A549 (cell line): ENCODE measurements at regions not wholly inside any gene's neighbourhood (a gene's known extent, or its start where the extent isn't known, plus 50 kb on each side); places are given as distances from the start of the nearest gene placed in this dataset.

Source experiments
- ATAC-seq, 2 experiments: fragments of 200-7000 bp in 1 of 2; fragments of >200 bp in 1 of 2; cut with Nextera tagmentation in 1 of 2; cut with Tn5 transposase in 1 of 2; 3 replicates each; pipeline versions ENCODE4 v1.8.0 to v1.9.1; 2018 to 2020; ENCODE audit warnings: mild to moderate bottlenecking in 1 of 2, moderate library complexity in 1 of 2
- CTCF ChIA-PET: fragments of 300-600 bp; sonication (Branson Sonifier 250); formaldehyde crosslinking; extraction: SDS; loops from one replicate; lab custom pipeline; 2021; ENCODE audit warnings: antibody characterized with exemption, inconsistent platforms; lab: Yijun Ruan, JAX
- POLR2A ChIA-PET: fragments of 350-600 bp; formaldehyde crosslinking; extraction: SDS; loops from one replicate; lab custom pipeline; 2021; ENCODE audit warnings: antibody characterized with exemption, inconsistent platforms; lab: Yijun Ruan, JAX
- DNase-seq, 2 experiments: peaks; one replicate each; pipeline versions ENCODE4 v3.0.0 to v3.0.0-alpha.2; 2011 to 2016; ENCODE audit warnings: low read depth in 1 of 2, low spot score in 1 of 2
- FAIRE-seq: peaks from 2 replicates; lab custom pipeline; 2011; peaks lifted over from hg19 to GRCh38; lab: Jason Lieb, UNC
- H3K27ac ChIP-seq, 2 experiments: fragments of >200 bp; sonication (Bioruptor Twin); formaldehyde crosslinking; 3 replicates each; pipeline ENCODE4 v1.5.1; 2016 to 2017
- H3K4me1 ChIP-seq: fragments of >200 bp; sonication (Bioruptor Twin); formaldehyde crosslinking; 3 replicates; pipeline ENCODE4 v1.6.1; 2016
- H3K4me2 ChIP-seq: fragments of >200 bp; sonication (Bioruptor Twin); formaldehyde crosslinking; 3 replicates; pipeline ENCODE4 v1.6.1; 2016
- H3K4me3 ChIP-seq: fragments of >200 bp; sonication (Bioruptor Twin); formaldehyde crosslinking; 3 replicates; pipeline ENCODE4 v1.5.1; 2016
- H3K9me3 ChIP-seq: fragments of >200 bp; sonication (Bioruptor Twin); formaldehyde crosslinking; 3 replicates; pipeline ENCODE4 v1.6.1; 2016
- EHF ChIP-seq: fragments of 250-450 bp; sonication (Bioruptor Pico); IDR thresholded peaks from 2 replicates; pipeline ENCODE4 v1.5.0; 2020; ENCODE audit warnings: mild to moderate bottlenecking
- EP300 ChIP-seq, 2 experiments: fragments of >200 bp; sonication (Bioruptor Twin); formaldehyde crosslinking; IDR thresholded peaks; 2 replicates in 1 of 2; 3 replicates in 1 of 2; pipeline ENCODE4 v1.6.1; 2016 to 2017
- FOSL2 ChIP-seq, 2 experiments: fragments of 450-650 bp in 1 of 2; fragments of >200 bp in 1 of 2; sonication (Bioruptor Twin) in 1 of 2; formaldehyde crosslinking; IDR thresholded peaks; 2 replicates each; pipeline versions ENCODE4 v1.5.0 to v1.6.1; 2016 to 2020; ENCODE audit warnings: mild to moderate bottlenecking in 1 of 2, moderate library complexity in 1 of 2
- FOXS1 ChIP-seq: fragments of 250-450 bp; sonication (Bioruptor Pico); IDR thresholded peaks from 2 replicates; pipeline ENCODE4 v1.5.0; 2020; ENCODE audit warnings: mild to moderate bottlenecking, moderate library complexity
- GATA3 ChIP-seq: IDR thresholded peaks from 2 replicates; pipeline ENCODE4 v1.6.1; 2012; ENCODE audit warnings: borderline replicate concordance
- HES2 ChIP-seq: fragments of >200 bp; sonication (Bioruptor Twin); formaldehyde crosslinking; IDR thresholded peaks from 2 replicates; pipeline ENCODE4 v1.6.1; 2016
- HOXA7 ChIP-seq: fragments of 250-450 bp; sonication (Bioruptor Pico); IDR thresholded peaks from 2 replicates; pipeline ENCODE4 v1.5.0; 2020; ENCODE audit warnings: mild to moderate bottlenecking, moderate library complexity
- HOXB13 ChIP-seq: fragments of 250-450 bp; sonication (Bioruptor Pico); IDR thresholded peaks from 2 replicates; pipeline ENCODE4 v1.5.0; 2020; ENCODE audit warnings: low read depth, mild to moderate bottlenecking, moderate library complexity
- KDM1A ChIP-seq: fragments of 200-600 bp; sonication (generic); IDR thresholded peaks from 2 replicates; pipeline ENCODE4 v1.6.1; 2016; ENCODE audit warnings: low read depth, mild to moderate bottlenecking
- MAFK ChIP-seq: fragments of 450-650 bp; IDR thresholded peaks from 2 replicates; pipeline ENCODE4 v1.6.1; 2014; ENCODE audit not compliant: partially characterized antibody
- MAX ChIP-seq: IDR thresholded peaks from 2 replicates; pipeline ENCODE4 v1.6.1; 2012
- MAZ ChIP-seq: fragments of 150-350 bp; IDR thresholded peaks from 2 replicates; pipeline ENCODE4 v1.6.1; 2014; ENCODE audit warnings: antibody characterized with exemption, low read depth, low read length, borderline replicate concordance
- MYC ChIP-seq: IDR thresholded peaks from 2 replicates; pipeline ENCODE4 v1.6.1; 2012; ENCODE audit warnings: mild to moderate bottlenecking, inconsistent platforms, low read length, improper control_type of control experiment, borderline replicate concordance
- RAD21 ChIP-seq, 2 experiments: fragments of >200 bp in 1 of 2; sonication (Bioruptor Twin) in 1 of 2; formaldehyde crosslinking in 1 of 2; IDR thresholded peaks in 1 of 2; conservative IDR thresholded peaks in 1 of 2; 2 replicates in 1 of 2; 3 replicates in 1 of 2; pipeline ENCODE4 v1.6.1; 2012 to 2018; ENCODE audit warnings: inconsistent platforms in 1 of 2
- RARB ChIP-seq: fragments of 250-450 bp; sonication (Bioruptor Pico); IDR thresholded peaks from 2 replicates; pipeline ENCODE4 v1.8.0; 2021; ENCODE audit warnings: mild to moderate bottlenecking, moderate library complexity
- SMC3 ChIP-seq: fragments of >200 bp; sonication (Bioruptor Twin); formaldehyde crosslinking; IDR thresholded peaks from 3 replicates; pipeline ENCODE4 v1.6.1; 2018; ENCODE audit warnings: inconsistent platforms
- TFCP2L1 ChIP-seq: fragments of 250-450 bp; sonication (Bioruptor Pico); IDR thresholded peaks from 2 replicates; pipeline ENCODE4 v1.5.0; 2021; ENCODE audit warnings: mild to moderate bottlenecking
- TP53 ChIP-seq: fragments of 250-450 bp; sonication (Bioruptor Pico); IDR thresholded peaks from 2 replicates; pipeline ENCODE4 v1.5.0; 2021; ENCODE audit warnings: mild to moderate bottlenecking, moderate library complexity
- ZFP36 ChIP-seq: fragments of 450-650 bp; IDR thresholded peaks from 2 replicates; pipeline ENCODE4 v1.6.1; 2014; ENCODE audit warnings: borderline replicate concordance; ENCODE audit not compliant: partially characterized antibody
- ZSCAN20 ChIP-seq: fragments of 250-450 bp; sonication (Bioruptor Pico); IDR thresholded peaks from 2 replicates; pipeline ENCODE4 v1.8.0; 2022; ENCODE audit warnings: mild to moderate bottlenecking, moderate library complexity
- WGBS: methylation state at CpG from one replicate; pipeline ENCODE4 v1.1.6; 2017; ENCODE audit errors: missing lambda C conversion rate; 5-methylcytosine and 5-hydroxymethylcytosine counted together
- TF ChIP-seq, protein P1 (sequence below): IDR thresholded peaks from 2 replicates; pipeline ENCODE4 v1.6.1; 2012
- TF ChIP-seq, protein P2 (sequence below): fragments of >200 bp; sonication (Bioruptor Twin); formaldehyde crosslinking; IDR thresholded peaks from 3 replicates; pipeline ENCODE4 v1.5.1; 2016
- TF ChIP-seq, protein P3 (sequence below): IDR thresholded peaks from 2 replicates; pipeline ENCODE4 v1.6.1; 2012; ENCODE audit warnings: low read depth, borderline replicate concordance
- TF ChIP-seq, protein P4 (sequence below): fragments of 250-450 bp; sonication (Bioruptor Pico); IDR thresholded peaks from 2 replicates; pipeline ENCODE4 v1.5.0; 2021; ENCODE audit warnings: mild to moderate bottlenecking, moderate library complexity, borderline replicate concordance

DNA sequence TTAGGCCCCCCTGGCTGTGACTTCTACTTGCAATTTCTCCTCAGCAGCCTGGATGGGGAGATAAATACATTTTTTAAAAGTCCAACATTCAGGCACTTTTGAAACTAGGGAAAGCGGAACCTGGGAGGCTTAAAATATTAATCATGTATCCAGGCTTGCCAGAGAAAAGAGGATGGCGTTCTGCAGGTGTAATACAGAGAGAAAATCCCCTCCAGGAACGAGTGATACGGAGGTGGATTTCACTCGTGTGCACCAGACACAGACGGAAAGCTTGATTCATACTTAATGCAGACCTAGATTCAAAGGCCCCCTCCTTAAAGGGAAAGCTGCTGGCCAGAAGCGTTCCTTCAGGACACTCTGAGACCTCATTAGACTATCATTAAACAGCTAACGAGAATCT lies 354.0 kb upstream of the BOD1L1 start (continued):
- TF ChIP-seq SMC3 (no peak), TFCP2L1 (CRISPR knock-in tag) (no peak), ZSCAN20 (CRISPR knock-in tag) (no peak), RAD21 (conservative IDR thresholded peaks at IDR 0.05 in 1 of 2, IDR thresholded peaks at IDR 0.05 in 1 of 2) (no peak)

GRCh38 chr4:13982010-13982409 lies 354.5 kb upstream of the BOD1L1 start:
- FAIRE-seq (no peak), ATAC-seq (no peak), DNase-seq (no peak)
- Histone ChIP-seq H3K9me3 (no peaks in the 10 kb centered on the region; the same call in 2 of the 3 replicates), H3K4me3 (no peak overlapping the region), H3K4me2 (no peak overlapping the region), H3K4me1 (peaks cover 30% of the 10 kb centered on the region), H3K27ac (peak overlapping the region; percentile 11 to 70; a peak in 3 of 6 replicates)
- 85% methylated on average over 5 of the region's 5 CpGs for WGBS
- ChIA-PET POLR2A (no interaction called here), CTCF (interaction anchor here (1.6 kb wide), 1 partner anchor 22 kb away, joined by 3 read pairs; no protein-coding TSS in a partner anchor)
- TF ChIP-seq HOXB13 (CRISPR knock-in tag) (no peak), GATA3 (no peak), FOSL2 (IDR thresholded peaks at IDR 0.05) (no peak), FOSL2 (CRISPR knock-in tag; IDR thresholded peaks at IDR 0.05) (no peak), MYC (no peak), RARB (CRISPR knock-in tag) (no peak), KDM1A (no peak), MAX (no peak), FOXS1 (no peak), MAFK (no peak), ZFP36 (no peak)
- TF ChIP-seq, protein P1, sequence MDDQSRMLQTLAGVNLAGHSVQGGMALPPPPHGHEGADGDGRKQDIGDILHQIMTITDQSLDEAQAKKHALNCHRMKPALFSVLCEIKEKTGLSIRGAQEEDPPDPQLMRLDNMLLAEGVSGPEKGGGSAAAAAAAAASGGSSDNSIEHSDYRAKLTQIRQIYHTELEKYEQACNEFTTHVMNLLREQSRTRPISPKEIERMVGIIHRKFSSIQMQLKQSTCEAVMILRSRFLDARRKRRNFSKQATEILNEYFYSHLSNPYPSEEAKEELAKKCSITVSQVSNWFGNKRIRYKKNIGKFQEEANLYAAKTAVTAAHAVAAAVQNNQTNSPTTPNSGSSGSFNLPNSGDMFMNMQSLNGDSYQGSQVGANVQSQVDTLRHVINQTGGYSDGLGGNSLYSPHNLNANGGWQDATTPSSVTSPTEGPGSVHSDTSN = no peak
- TF ChIP-seq, protein P2, sequence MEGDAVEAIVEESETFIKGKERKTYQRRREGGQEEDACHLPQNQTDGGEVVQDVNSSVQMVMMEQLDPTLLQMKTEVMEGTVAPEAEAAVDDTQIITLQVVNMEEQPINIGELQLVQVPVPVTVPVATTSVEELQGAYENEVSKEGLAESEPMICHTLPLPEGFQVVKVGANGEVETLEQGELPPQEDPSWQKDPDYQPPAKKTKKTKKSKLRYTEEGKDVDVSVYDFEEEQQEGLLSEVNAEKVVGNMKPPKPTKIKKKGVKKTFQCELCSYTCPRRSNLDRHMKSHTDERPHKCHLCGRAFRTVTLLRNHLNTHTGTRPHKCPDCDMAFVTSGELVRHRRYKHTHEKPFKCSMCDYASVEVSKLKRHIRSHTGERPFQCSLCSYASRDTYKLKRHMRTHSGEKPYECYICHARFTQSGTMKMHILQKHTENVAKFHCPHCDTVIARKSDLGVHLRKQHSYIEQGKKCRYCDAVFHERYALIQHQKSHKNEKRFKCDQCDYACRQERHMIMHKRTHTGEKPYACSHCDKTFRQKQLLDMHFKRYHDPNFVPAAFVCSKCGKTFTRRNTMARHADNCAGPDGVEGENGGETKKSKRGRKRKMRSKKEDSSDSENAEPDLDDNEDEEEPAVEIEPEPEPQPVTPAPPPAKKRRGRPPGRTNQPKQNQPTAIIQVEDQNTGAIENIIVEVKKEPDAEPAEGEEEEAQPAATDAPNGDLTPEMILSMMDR = no peak

DNA sequence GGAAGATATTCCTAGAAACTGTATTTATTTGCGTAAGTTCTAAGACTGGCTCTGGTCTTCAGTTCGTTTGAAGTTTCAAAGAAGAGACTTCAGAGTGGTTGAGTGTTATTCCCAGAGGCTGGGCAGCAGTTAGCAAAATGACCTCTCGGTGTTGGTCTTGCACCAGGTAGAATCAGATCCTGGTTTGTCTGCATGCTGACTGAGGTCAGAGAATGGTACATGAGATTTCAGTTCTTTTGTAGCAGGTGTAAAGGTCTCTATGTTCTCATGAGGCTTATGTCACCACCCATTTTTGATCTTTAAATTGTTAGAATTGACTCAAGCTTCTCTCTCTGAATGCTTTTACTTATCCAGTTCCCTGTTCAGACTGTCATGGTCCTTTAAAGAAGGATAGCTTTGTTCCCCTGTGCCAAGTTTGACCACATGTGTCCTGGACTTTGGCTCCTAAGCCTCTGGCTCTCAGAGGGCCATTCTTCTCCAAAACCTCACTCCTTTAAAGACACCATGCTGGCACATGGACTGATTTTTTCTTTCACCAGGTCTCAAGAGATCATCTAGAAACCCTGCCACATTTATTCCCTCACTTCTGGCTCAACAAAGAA lies 355.8 kb upstream of the BOD1L1 start:
- peak overlapping the region; percentile 28 to 97; a peak in 4 of 6 replicates for H3K27ac ChIP-seq
- ChIA-PET POLR2A (no interaction called here), CTCF (no interaction called here)
- 85% methylated on average over 3 of the region's 3 CpGs for WGBS
- no peaks in the 10 kb centered on the region; the same call in 2 of the 3 replicates for H3K9me3 ChIP-seq
- H3K4me3 ChIP-seq = no peak overlapping the region
- no peak for FAIRE-seq
- TF ChIP-seq, protein P3, sequence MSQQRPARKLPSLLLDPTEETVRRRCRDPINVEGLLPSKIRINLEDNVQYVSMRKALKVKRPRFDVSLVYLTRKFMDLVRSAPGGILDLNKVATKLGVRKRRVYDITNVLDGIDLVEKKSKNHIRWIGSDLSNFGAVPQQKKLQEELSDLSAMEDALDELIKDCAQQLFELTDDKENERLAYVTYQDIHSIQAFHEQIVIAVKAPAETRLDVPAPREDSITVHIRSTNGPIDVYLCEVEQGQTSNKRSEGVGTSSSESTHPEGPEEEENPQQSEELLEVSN = no peak
- TF ChIP-seq EP300 (IDR thresholded peaks at IDR 0.05) (no peak), HES2 (no peak), ZSCAN20 (CRISPR knock-in tag) (no peak), TFCP2L1 (CRISPR knock-in tag) (no peak), MAZ (no peak), TP53 (CRISPR knock-in tag) (no peak), MYC (no peak), EHF (CRISPR knock-in tag) (no peak), MAX (no peak), ZFP36 (no peak), FOXS1 (no peak), FOSL2 (IDR thresholded peaks at IDR 0.05) (no peak), FOSL2 (CRISPR knock-in tag; IDR thresholded peaks at IDR 0.05) (no peak), HOXA7 (CRISPR knock-in tag) (no peak)
- TF ChIP-seq, protein P4, sequence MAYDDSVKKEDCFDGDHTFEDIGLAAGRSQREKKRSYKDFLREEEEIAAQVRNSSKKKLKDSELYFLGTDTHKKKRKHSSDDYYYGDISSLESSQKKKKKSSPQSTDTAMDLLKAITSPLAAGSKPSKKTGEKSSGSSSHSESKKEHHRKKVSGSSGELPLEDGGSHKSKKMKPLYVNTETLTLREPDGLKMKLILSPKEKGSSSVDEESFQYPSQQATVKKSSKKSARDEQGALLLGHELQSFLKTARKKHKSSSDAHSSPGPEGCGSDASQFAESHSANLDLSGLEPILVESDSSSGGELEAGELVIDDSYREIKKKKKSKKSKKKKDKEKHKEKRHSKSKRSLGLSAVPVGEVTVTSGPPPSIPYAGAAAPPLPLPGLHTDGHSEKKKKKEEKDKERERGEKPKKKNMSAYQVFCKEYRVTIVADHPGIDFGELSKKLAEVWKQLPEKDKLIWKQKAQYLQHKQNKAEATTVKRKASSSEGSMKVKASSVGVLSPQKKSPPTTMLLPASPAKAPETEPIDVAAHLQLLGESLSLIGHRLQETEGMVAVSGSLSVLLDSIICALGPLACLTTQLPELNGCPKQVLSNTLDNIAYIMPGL (CRISPR knock-in tag) = no peak
- DNase-seq = no peak
- peaks cover 41% of the 10 kb centered on the region for H3K4me1 ChIP-seq
- H3K4me2 ChIP-seq = no peak overlapping the region
- no peak for ATAC-seq
